DMS79 (cell line): ENCODE measurements at regions not wholly inside any gene's neighbourhood (a gene's known extent, or its start where the extent isn't known, plus 50 kb on each side); places are given as distances from the start of the nearest gene placed in this dataset.

Experiments used
- DNase-seq: peaks from one replicate; lab custom pipeline; 2025; lab: John Stamatoyannopoulos, UW

DNA sequence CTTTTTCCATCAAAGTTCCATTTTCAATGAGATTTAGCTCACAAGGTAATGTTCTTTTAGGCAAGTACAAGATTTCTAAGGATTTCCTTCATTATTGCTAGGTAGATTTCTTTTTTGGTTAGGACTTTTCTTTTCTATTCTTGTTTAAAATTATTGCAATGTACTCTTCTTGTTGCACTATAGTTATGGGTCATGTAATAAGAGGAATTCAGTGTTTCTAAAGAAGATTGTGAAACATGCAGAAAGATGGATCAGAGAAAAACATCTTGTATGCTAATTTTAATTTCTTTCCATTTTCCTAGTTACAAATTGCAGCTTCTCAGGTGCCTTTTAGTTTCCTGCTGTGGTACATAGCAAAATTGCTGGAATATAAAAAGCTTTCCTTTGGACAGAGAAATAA lies 56.1 kb downstream of the BTG1 start:
- no peak for DNase-seq

DNA sequence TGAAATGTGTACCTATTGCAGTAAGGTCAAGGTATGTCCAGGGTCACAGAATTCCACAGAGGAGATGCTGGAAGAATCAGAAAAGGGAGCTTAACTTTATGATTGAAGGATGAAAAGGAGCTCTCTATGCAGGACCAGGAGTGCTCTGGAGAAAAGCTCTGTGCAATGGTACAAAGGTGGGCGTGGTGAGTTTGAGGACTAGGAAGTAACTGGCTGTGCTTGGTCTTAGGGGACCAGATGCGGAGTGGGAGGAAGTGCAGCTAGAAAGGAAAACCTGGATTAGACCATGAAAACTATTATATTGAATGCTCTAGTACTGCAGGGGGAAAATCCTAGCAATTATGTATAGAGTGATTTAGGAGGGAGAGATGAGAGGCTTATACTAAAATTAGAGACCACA lies 56.8 kb downstream of the BTG1 start:
- no peak for DNase-seq

DNA sequence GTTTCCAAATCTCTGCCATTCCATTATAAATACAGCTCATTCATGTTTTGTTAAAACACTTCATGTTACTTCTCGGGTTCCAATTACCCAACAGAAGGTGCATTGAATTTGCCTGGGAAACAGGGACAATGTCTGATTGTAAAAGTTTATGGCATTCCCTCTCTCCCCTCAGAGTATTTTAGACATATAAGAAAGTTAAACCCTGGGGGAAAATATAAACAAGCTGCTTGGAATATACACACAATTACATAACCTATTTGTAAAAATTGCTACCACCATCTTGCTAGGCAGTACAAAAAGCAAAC lies 60.0 kb downstream of the BTG1 start:
- no peak for DNase-seq

DNA sequence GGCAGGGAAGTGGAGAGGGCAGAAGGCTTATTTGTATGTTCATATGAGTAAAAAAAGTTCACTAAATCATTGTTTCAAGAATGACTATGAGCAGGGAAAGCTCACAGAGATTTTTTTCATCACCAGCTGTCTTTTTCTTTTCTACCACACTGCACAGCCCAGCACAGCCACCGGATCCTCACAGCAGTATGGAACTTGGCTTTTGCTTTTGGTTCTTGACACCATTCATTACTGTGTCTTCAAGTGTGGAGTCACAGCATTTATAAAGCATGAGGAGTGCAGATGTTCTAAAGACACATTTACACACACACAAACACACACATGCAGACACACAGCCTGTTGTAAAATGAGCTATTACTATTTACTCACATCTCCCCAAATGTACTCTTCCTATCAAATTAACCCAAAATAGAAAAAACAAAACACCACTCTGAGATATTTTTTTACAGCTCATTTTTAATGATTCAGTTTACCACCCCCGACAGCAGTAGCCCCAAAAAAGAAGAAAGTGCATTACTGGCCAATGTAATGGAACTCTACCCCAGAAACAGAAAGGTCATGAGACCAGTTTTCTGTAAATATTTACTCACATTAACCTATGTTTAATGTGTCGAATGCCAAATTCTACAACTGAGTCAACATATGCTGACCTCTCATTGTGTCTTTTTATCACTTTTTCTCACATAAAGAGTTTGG lies 60.5 kb downstream of the BTG1 start:
- no peak for DNase-seq

DNA sequence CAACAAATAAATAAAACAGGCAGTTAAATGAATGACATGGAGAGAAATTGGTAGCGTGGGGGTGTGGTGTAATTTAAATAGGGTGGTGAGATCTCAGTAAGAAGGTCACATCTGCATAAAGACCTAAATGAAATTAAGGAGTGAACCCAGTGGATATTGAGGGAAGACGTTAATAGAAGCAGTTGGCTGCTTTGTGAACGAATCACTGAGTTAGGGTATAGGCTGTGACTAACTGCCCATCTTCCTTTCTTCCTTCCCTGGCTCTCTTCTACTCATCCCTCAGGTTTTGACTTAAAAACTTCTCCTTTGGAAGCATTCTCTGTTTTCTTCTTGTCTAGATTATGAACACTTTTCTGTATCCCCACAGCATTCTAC lies 64.7 kb downstream of the BTG1 start:
- no peak for DNase-seq

DNA sequence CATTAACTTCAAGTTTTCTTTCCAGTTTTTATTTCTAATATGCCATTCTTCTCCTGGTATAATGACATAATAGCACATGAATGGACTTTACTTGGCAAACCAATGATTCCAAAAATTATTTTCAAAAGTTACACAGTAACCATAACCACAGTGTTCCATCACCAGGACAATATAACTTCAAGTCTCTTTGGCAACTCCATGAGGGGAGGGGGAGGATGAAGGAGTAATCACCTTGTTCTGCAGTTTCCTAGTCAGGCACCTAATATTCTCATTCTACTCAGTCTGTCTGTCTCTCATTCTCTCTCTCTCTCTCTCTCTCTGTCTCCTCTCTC lies 66.6 kb downstream of the BTG1 start:
- DNase-seq, result no peak

DNA sequence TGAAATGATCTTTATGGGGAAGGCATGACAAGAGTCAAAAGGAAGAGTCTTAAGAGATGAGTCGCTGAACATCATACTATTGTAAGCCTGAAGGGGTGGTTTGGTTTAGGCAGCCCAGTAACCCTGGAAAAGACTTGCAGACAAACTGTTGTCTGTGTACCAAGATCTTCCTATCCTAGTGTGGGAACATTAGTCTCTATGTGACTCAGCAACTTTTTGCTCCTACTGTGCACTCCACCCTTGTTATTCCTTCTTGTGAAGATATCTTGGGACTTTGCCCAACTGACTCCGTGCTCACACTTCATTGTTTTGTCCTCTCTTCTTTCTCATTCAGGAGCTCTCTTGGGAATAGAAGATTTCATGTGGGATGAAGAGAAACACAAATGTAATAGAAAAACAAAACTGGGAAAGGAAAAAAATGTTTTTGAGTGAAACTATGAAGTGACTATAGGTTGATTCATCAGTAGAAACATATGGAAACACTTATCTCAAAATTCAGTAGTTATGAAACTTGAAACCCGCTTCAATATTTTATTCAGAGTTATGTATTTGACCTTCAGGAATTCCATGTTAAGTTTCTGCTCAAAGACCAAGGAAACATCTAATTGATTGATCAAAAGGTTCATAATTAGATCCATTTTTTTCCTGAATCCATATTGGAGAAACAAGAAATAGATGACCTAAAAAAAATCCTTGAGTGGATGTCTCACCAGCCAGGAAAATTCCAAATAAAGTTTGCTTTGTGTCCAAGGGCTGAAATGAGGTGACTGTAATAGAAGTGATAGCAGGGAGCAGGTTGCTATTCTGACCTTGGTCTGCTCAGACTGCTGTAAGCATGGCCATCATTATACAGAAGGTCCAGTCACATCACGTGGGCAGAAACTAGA lies 67.2 kb downstream of the BTG1 start:
- no peak for DNase-seq

DNA sequence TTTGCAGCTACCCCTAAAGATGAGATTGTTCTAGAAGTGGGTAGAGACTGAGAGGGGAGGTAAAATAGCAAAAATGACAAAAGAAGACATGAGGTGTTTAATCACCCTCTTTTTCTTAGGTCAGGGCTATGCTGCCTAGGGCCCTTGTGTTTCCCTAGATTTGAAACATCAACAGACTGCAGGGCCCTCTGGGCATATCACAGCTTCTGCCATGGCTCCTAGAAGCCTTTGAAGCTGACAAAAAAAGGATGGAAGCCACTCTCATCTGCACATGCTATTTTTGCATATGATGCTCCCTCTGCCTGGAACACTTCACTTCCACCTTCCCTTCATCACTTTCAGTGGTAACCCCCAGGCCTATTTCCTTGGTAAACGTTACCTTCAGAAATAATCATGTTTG lies 68.1 kb downstream of the BTG1 start:
- DNase-seq, result no peak

DNA sequence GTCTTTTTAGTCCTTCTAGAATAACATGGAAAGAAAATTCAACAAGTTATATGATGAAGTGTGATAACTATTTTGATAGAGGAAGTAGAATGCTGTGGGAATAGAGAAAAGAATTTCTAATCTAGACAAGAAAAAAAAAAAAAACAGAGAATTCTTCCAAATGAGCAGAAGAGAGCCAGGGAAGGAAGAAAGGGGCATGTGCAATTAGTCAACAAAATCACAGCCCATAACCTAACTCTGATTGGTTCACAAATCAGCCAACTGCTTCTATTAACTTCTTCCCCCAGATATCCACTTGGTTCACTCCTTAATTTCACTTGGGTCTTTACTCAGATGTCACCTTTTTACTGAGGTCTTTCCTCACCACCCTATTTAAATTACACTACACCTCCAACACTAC lies 69.5 kb downstream of the BTG1 start:
- no peak for DNase-seq

DNA sequence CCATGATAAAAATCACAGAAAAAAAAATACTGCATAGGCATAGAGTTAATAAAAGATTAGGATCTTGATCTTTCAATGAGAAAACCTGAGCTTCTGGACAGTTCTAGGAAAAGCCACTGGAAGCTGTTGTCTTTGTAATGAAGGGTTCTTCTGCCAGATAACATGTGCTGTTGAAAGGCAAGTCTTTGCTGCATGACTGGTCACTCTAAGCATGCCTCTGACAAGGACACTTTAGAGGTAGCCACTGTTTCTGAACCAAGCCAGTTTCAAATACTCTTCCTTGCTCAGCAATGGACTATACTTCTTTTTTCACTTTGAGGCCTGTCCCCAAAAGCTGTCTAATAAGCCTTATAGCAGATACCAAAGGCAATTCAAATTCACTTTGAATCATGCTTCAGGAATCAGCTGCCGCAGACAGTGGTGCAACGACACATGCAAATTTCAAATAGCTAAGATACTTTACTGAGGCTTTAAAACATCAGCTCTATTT lies 70.2 kb downstream of the BTG1 start:
- no peak for DNase-seq

DNA sequence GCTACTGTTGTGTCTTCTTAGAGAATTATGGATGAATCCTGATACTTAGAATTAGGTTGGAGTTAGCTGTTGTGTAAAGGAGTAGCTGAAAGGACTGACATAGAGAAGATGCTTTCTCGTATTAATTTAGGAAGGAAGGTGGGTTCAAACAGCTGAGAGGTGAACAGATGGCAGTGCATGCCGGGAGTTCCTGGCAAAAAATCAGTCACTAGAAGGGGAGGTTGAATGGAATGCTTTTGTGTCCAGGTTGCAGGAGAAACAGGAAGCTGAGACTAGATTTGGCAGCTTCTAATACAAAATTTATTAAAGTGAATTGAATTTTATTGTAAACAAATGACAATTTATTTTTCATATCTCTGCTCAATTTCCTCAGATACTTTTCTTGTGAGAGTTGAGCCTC lies 70.8 kb downstream of the BTG1 start:
- no peak for DNase-seq

DNA sequence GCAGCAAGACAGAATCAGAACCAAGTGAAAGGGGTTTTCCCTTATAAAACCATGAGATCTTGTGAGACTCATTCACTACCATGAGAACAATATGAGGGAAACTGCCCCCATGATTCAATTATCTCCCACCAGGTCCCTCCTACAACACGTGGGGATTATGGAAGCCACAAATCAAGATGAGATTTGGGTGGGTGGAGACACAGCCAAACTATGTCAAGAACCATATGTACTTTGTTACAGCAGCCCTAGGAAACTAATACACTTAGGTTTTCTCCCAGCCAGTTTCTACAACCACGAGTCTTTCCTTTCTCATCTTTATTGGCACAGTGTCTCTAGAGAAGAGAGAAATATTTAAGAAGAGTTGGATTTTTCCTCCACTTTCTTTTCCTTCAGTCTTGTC lies 72.6 kb downstream of the BTG1 start:
- no peak for DNase-seq

DNA sequence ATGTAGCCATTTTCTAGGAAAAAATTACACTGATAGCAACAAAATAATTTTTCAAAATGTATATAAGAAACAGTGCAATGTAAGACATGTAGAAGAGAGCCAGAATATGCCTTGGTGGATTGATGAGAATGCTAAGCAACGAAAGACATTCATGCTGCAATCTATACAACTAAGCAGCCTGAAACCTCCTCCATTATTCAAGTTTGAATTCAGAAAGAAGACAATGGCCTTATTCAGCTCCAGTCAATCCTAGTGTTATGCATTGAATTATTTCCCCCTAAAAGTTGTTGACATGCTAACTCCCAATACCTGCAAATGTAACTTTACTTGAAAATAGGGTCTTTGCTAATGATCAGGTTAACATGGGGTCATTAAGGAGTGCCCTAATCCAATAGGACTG lies 73.5 kb downstream of the BTG1 start:
- DNase-seq, result no peak

DNA sequence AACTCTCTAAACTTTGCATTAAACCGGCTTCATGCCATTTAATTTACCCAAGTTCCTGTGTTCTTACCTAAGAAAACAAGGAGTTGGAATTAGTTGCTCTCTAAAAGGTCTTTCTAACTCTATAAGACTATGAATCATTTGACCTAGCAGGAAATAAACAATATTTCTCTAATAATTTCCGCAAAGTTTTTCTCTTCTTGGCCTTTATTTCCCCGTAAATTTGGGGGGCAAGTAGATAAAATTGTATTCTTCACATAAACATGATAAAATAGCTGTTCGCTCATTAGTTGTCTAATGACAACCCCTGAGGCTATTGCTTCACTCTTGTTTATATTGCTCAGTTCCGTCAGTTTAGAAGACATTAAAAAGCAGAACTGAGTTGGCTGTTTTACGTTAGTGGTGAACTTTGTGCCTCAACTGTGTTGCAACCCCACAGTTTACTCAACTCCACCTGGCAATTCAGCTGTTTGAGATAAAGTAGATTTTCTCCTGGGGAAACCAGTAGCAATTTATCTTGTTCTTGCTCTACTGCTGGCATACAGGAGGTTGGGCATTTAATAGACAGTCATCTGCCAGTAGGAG lies 74.7 kb downstream of the BTG1 start:
- no peak for DNase-seq

DNA sequence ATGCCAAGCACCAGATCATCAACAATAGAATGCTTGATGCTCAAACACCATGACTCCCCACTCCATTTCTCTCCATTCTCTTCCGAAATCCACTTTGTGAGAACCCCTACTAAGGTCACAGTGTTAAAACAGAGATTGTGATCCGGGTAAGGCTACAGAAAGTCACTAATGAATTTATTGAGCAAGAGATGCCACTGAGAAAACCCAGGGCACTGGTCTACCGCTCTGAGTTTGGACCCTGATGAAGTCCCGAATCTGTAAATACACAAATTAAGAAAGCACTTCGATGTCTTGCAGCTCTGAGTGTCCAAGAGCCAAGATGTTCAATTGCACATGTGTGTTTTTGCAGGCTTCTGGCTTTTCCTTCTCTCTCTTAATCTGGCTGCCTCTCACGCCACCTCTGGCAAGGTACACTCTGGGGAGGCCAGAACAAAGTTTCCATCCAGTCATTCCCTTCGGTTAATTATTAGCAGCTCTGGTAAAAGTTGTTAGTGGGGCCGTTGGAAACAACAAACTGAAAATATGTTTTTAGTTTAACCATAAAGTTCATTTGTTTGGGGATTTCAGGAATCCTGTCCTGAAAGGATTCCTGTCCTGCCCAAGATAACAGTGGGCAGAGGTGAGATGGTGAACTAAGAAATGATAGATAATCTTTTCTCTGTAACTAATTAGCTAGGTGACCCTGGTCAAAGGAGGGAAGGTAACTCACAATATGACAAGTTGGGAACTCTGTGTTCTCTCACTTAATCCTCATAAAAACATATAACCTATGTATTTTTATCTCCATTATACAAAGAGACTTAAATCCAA lies 75.4 kb downstream of the BTG1 start:
- DNase-seq, result no peak

DNA sequence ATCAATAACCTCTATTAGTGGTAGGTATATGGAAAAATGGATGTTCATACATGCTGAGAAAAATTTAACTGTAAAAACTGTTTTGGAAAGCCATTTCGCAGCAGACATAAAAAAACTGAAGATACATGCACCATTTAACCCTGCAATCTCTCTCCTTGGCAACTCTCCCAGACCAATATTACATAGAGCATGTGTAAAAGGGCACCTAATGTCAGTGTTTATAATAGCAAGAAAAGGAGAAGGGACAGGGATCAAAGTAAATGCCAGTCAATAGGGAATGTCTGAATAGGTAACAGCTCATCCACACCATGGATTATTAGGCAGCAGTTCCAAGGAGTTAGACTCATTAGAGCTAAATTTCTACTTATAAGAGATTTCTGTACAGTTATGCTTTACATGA lies 77.2 kb downstream of the BTG1 start:
- DNase-seq, result peak; percentile 79

DNA sequence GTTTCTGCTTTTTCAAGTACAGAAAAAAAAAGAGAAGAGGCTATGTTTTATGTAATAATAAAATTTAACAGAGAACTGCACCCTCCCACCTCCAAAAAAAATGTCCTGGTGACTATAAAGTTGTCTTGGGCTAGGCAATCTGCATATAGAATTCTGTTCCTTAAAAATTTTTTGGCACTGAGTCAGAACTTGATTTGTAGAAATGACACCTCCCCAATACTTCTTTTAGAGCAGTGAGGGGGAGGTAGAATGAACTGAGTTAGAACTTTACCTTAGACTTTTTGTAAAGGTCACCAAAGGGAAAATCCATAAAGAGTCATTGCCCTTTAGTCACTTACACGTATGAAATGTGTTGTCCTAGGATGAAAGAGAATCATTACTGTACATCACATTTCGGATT lies 80.0 kb downstream of the BTG1 start:
- DNase-seq, result no peak

DNA sequence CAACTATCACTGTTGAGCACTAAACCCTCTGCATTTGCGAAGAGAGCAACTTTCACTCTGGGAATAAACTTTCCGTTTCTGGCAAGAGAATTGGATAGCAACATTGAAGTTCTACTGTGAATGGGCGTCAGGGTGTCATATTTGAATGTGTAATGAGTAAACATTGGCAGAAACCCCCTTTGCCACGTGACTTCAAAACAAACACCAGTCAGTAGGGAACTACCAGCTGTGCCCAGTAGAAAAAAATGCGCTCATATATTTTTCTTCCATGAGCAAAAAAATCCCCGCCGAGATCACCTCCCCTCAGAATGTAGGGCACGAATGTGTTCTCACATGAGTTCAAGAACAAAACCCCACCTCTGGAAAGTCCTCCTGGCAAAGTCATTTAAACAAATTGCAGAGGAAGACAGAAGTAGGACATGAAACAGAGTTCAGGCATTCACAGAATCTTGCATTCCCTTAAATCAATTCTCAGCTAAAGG lies 80.6 kb downstream of the BTG1 start:
- DNase-seq, result no peak

DNA sequence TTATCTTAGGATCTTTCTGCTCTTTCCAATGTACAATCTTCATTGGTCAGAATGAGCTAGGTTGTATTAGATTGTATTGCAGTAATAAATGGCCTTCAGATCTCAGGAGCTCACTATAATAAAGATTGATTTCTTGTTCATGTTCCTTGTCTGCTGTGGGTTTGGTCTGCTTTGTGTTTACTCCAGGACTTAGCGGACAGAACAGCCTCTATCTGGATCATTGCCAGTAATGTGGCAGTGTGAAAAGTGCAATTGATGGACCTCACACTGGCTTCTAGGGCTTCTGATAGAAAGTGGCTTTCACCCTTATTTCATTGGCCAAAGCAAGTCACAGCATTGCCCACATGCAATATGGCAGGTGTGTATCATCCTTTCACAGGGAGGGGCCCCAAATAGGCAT lies 81.2 kb downstream of the BTG1 start:
- DNase-seq, result no peak

DNA sequence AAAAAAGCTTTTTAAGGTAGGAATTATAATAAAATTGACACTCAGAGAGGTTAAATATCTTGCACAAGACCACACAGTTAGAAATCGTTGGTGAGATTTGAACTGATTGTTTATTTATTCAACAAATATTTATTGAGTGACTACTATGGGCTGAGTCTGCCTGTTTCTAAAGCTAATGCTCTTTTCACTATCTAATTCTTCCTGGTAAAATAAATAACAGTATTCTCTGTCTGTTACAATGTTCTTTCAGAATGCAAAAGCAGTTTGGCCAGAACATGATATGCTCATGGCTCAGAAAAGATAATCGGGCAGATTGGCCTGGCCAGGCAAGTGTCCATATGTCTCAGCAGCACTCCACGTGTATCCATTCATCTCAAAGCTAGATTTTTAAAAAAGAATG lies 82.0 kb downstream of the BTG1 start:
- no peak for DNase-seq

DNA sequence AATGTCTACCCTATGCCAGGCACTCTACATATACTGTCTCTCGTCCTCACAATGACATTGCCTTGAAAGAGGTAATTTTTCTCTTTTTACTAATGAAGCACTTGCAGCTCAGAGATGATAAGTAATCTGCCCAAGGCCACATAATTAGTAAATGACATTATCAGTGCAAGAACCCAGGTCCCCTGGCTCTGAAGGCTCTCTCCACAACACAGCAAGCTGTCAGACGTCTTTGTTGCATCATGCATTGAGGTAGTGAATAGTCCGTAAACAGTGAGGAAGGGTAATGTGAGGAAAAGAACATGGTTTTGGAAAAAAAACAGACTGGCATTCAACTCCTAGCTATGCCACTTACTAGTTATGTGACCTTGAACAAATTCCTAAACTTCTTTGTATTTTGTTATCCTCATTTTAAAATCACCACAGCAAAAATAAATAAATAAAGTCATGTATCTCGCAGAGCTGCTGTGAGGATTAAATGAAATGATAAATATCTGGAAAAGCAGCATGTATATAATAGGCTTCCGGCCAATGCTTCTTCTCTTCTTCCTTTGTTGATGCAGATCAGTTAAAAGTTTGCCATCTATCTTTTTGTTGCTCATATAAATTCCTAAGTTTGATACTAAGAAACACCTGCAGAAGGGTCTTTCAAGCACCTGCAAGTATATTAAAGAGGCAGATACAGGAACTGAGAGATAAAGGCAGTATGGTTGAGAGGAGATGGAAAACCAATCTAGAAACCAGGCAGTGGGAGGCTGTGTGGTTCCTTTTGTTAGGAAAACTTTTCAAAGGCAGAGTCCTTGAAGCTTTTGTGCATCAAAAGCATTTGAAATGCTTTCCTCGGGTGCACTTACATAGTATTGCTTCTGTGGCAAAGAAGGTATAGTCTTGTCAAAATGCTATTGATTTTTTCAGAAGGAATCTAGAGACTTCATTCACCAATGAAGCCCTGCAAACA lies 82.8 kb downstream of the BTG1 start:
- no peak for DNase-seq
